Activated naive CD4-positive, alpha-beta T cell treated with Interleukin-2 at 50 U/mL for 16 hours (primary cell): ENCODE measurements at regions not wholly inside any gene's neighbourhood (a gene's known extent, or its start where the extent isn't known, plus 50 kb on each side); places are given as distances from the start of the nearest gene placed in this dataset.

ENCODE experiments used
- DNase-seq: peaks from one replicate; pipeline ENCODE4 v3.0.0-alpha.2; 2020

GRCh38 chr13:91101381-91101780, 246.1 kb upstream of the MIR17HG start:
- no peak for DNase-seq

- DNase-seq, result no peak
Measured at GRCh38 chr13:91105270-91105669, 242.2 kb upstream of the MIR17HG start.

GRCh38 chr13:91106565-91106964, 240.9 kb upstream of the MIR17HG start:
- no peak for DNase-seq

- DNase-seq, result no peak
Measured at GRCh38 chr13:91108315-91108714, 239.2 kb upstream of the MIR17HG start.

- no peak for DNase-seq
Measured at GRCh38 chr13:91111476-91112200, 235.8 kb upstream of the MIR17HG start.

- DNase-seq, result no peak
Measured at GRCh38 chr13:91112201-91112923, 235.1 kb upstream of the MIR17HG start.

GRCh38 chr13:91112924-91113277, 234.6 kb upstream of the MIR17HG start:
- DNase-seq, result no peak

- DNase-seq, result no peak
Measured at GRCh38 chr13:91115776-91116175, 231.7 kb upstream of the MIR17HG start.

- no peak for DNase-seq
Measured at GRCh38 chr13:91117351-91117750, 230.1 kb upstream of the MIR17HG start.

GRCh38 chr13:91119643-91120042, 227.8 kb upstream of the MIR17HG start:
- DNase-seq, result no peak

GRCh38 chr13:91122766-91123165, 224.7 kb upstream of the MIR17HG start:
- DNase-seq, result no peak

- no peak for DNase-seq
Measured at GRCh38 chr13:91123456-91124127, 223.9 kb upstream of the MIR17HG start.

- no peak for DNase-seq
Measured at GRCh38 chr13:91126806-91127205, 220.7 kb upstream of the MIR17HG start.

GRCh38 chr13:91127995-91128394, 219.5 kb upstream of the MIR17HG start:
- DNase-seq, result no peak

GRCh38 chr13:91132381-91132780, 215.1 kb upstream of the MIR17HG start:
- no peak for DNase-seq

- DNase-seq, result no peak
Measured at GRCh38 chr13:91132786-91133185, 214.7 kb upstream of the MIR17HG start.

GRCh38 chr13:91133941-91134802, 213.3 kb upstream of the MIR17HG start:
- DNase-seq, result peak; percentile 24

- DNase-seq, result no peak
Measured at GRCh38 chr13:91134803-91135184, 212.7 kb upstream of the MIR17HG start.

- DNase-seq, result no peak
Measured at GRCh38 chr13:91135376-91135775, 212.1 kb upstream of the MIR17HG start.

- no peak for DNase-seq
Measured at GRCh38 chr13:91135968-91136367, 211.5 kb upstream of the MIR17HG start.

- DNase-seq, result no peak
Measured at GRCh38 chr13:91136806-91137205, 210.7 kb upstream of the MIR17HG start.

- no peak for DNase-seq
Measured at GRCh38 chr13:91139232-91139631, 208.3 kb upstream of the MIR17HG start.

GRCh38 chr13:91141543-91142061, 205.9 kb upstream of the MIR17HG start:
- no peak for DNase-seq
